ENCODE measurements at regions not wholly inside any gene's neighbourhood (a gene's known extent, or its start where the extent isn't known, plus 50 kb on each side); places are given as distances from the start of the nearest gene placed in this dataset.

- ChIA-PET CTCF (no interaction called here), POLR2A (no interaction called here)
- Mint-ChIP-seq H3K4me3 (no peak overlapping the region), H3K27me3 (no peaks in the 10 kb centered on the region), H3K9me3 (no peaks in the 10 kb centered on the region), H3K36me3 (no peaks in the 10 kb centered on the region), H3K27ac (no peak overlapping the region), H3K4me1 (ENCODE audit: low read depth) (no peaks in the 10 kb centered on the region)
- DNase-seq: no peak
- intact Hi-C loops (cut with micrococcal nuclease): no loop called here
Measured at GRCh38 chr2:58930537-58930936, 689.4 kb upstream of the FANCL start.

- H3K4me1 Mint-ChIP-seq (ENCODE audit: low read depth): no peaks in the 10 kb centered on the region
- DNase-seq: no peak
- H3K9me3 Mint-ChIP-seq: no peaks in the 10 kb centered on the region
- no peak overlapping the region for H3K27ac Mint-ChIP-seq
- POLR2A ChIA-PET: no interaction called here
- no peak overlapping the region for H3K4me3 Mint-ChIP-seq
- CTCF ChIA-PET: no interaction called here
- no peaks in the 10 kb centered on the region for H3K27me3 Mint-ChIP-seq
- intact Hi-C loops (cut with micrococcal nuclease): no loop called here
- H3K36me3 Mint-ChIP-seq: no peaks in the 10 kb centered on the region
Measured at GRCh38 chr2:58928973-58929372, 687.8 kb upstream of the FANCL start.

GRCh38 chr2:58928391-58928790, 687.3 kb upstream of the FANCL start:
- Mint-ChIP-seq H3K27me3 (no peaks in the 10 kb centered on the region), H3K9me3 (no peaks in the 10 kb centered on the region), H3K27ac (no peak overlapping the region), H3K36me3 (no peaks in the 10 kb centered on the region), H3K4me1 (ENCODE audit: low read depth) (no peaks in the 10 kb centered on the region), H3K4me3 (no peak overlapping the region)
- DNase-seq: no peak
- POLR2A ChIA-PET: no interaction called here
- intact Hi-C loops (cut with micrococcal nuclease): no loop called here
- CTCF ChIA-PET: no interaction called here

GRCh38 chr2:58926112-58926511, 685.0 kb upstream of the FANCL start:
- intact Hi-C loops (cut with micrococcal nuclease): no loop called here
- ChIA-PET POLR2A (no interaction called here), CTCF (no interaction called here)
- Mint-ChIP-seq H3K36me3 (no peaks in the 10 kb centered on the region), H3K4me3 (no peak overlapping the region), H3K27me3 (no peaks in the 10 kb centered on the region), H3K9me3 (no peaks in the 10 kb centered on the region), H3K27ac (no peak overlapping the region), H3K4me1 (ENCODE audit: low read depth) (no peaks in the 10 kb centered on the region)
- DNase-seq: no peak

- intact Hi-C loops (cut with micrococcal nuclease): no loop called here
- DNase-seq: no peak
- Mint-ChIP-seq H3K27me3 (no peaks in the 10 kb centered on the region), H3K9me3 (no peaks in the 10 kb centered on the region), H3K4me3 (no peak overlapping the region), H3K36me3 (no peaks in the 10 kb centered on the region), H3K27ac (no peak overlapping the region), H3K4me1 (ENCODE audit: low read depth) (no peaks in the 10 kb centered on the region)
- ChIA-PET CTCF (no interaction called here), POLR2A (no interaction called here)
Measured at GRCh38 chr2:58925676-58926081, 684.6 kb upstream of the FANCL start.

GRCh38 chr2:58923869-58924268, 682.7 kb upstream of the FANCL start:
- ChIA-PET POLR2A (no interaction called here), CTCF (no interaction called here)
- Mint-ChIP-seq H3K27ac (no peak overlapping the region), H3K27me3 (no peaks in the 10 kb centered on the region), H3K36me3 (no peaks in the 10 kb centered on the region), H3K4me1 (ENCODE audit: low read depth) (no peaks in the 10 kb centered on the region), H3K9me3 (no peaks in the 10 kb centered on the region), H3K4me3 (no peak overlapping the region)
- DNase-seq: no peak
- intact Hi-C loops (cut with micrococcal nuclease): no loop called here

- Mint-ChIP-seq H3K4me3 (no peak overlapping the region), H3K9me3 (no peaks in the 10 kb centered on the region), H3K36me3 (no peaks in the 10 kb centered on the region), H3K27ac (no peak overlapping the region), H3K27me3 (no peaks in the 10 kb centered on the region), H3K4me1 (ENCODE audit: low read depth) (no peaks in the 10 kb centered on the region)
- POLR2A ChIA-PET: no interaction called here
- CTCF ChIA-PET: no interaction called here
- intact Hi-C loops (cut with micrococcal nuclease): no loop called here
- no peak for DNase-seq
Measured at GRCh38 chr2:58922245-58922644, 681.1 kb upstream of the FANCL start.

- no peaks in the 10 kb centered on the region for H3K9me3 Mint-ChIP-seq
- DNase-seq: no peak
- CTCF ChIA-PET: no interaction called here
- no peaks in the 10 kb centered on the region for H3K27me3 Mint-ChIP-seq
- no peaks in the 10 kb centered on the region for H3K36me3 Mint-ChIP-seq
- H3K27ac Mint-ChIP-seq: no peak overlapping the region
- no peak overlapping the region for H3K4me3 Mint-ChIP-seq
- no peaks in the 10 kb centered on the region for H3K4me1 Mint-ChIP-seq (ENCODE audit: low read depth)
- POLR2A ChIA-PET: no interaction called here
- intact Hi-C loops (cut with micrococcal nuclease): no loop called here
Measured at GRCh38 chr2:58921676-58922075, 680.6 kb upstream of the FANCL start.

GRCh38 chr2:58920001-58920400, 678.9 kb upstream of the FANCL start:
- intact Hi-C loops (cut with micrococcal nuclease): no loop called here
- Mint-ChIP-seq H3K9me3 (no peaks in the 10 kb centered on the region), H3K36me3 (no peaks in the 10 kb centered on the region), H3K4me3 (no peak overlapping the region), H3K27me3 (no peaks in the 10 kb centered on the region), H3K4me1 (ENCODE audit: low read depth) (no peaks in the 10 kb centered on the region), H3K27ac (no peak overlapping the region)
- ChIA-PET CTCF (no interaction called here), POLR2A (no interaction called here)
- no peak for DNase-seq

- intact Hi-C loops (cut with micrococcal nuclease): no loop called here
- CTCF ChIA-PET: no interaction called here
Measured at GRCh38 chr2:58919316-58919715, 678.2 kb upstream of the FANCL start.

GRCh38 chr2:58918141-58918540, 677.0 kb upstream of the FANCL start:
- Mint-ChIP-seq H3K4me1 (ENCODE audit: low read depth) (no peaks in the 10 kb centered on the region), H3K27ac (no peak overlapping the region), H3K4me3 (no peak overlapping the region), H3K9me3 (no peaks in the 10 kb centered on the region), H3K27me3 (no peaks in the 10 kb centered on the region), H3K36me3 (no peaks in the 10 kb centered on the region)
- ChIA-PET CTCF (no interaction called here), POLR2A (no interaction called here)
- no peak for DNase-seq
- intact Hi-C loops (cut with micrococcal nuclease): no loop called here

More at GRCh38 chr2:58919316-58919715, 678.2 kb upstream of the FANCL start:
- Mint-ChIP-seq H3K4me1 (ENCODE audit: low read depth) (no peaks in the 10 kb centered on the region), H3K27ac (no peak overlapping the region), H3K36me3 (no peaks in the 10 kb centered on the region), H3K9me3 (no peaks in the 10 kb centered on the region), H3K27me3 (no peaks in the 10 kb centered on the region), H3K4me3 (no peak overlapping the region)
- POLR2A ChIA-PET: no interaction called here
- no peak for DNase-seq

GRCh38 chr2:58917596-58917995, 676.5 kb upstream of the FANCL start:
- no peaks in the 10 kb centered on the region for H3K36me3 Mint-ChIP-seq
- no peak overlapping the region for H3K27ac Mint-ChIP-seq
- ChIA-PET POLR2A (no interaction called here), CTCF (no interaction called here)
- H3K9me3 Mint-ChIP-seq: no peaks in the 10 kb centered on the region
- DNase-seq: no peak
- H3K27me3 Mint-ChIP-seq: no peaks in the 10 kb centered on the region
- H3K4me3 Mint-ChIP-seq: no peak overlapping the region
- intact Hi-C loops (cut with micrococcal nuclease): no loop called here
- no peaks in the 10 kb centered on the region for H3K4me1 Mint-ChIP-seq (ENCODE audit: low read depth)

GRCh38 chr2:58916063-58916462, 674.9 kb upstream of the FANCL start:
- H3K27ac Mint-ChIP-seq: no peak overlapping the region
- no peaks in the 10 kb centered on the region for H3K9me3 Mint-ChIP-seq
- no peak overlapping the region for H3K4me3 Mint-ChIP-seq
- H3K27me3 Mint-ChIP-seq: no peaks in the 10 kb centered on the region
- ChIA-PET CTCF (no interaction called here), POLR2A (no interaction called here)
- intact Hi-C loops (cut with micrococcal nuclease): no loop called here
- no peak for DNase-seq
- no peaks in the 10 kb centered on the region for H3K4me1 Mint-ChIP-seq (ENCODE audit: low read depth)
- H3K36me3 Mint-ChIP-seq: no peaks in the 10 kb centered on the region
